Retina (tissue), 1 donor: ENCODE measurements at regions not wholly inside any gene's neighbourhood (a gene's known extent, or its start where the extent isn't known, plus 50 kb on each side); places are given as distances from the start of the nearest gene placed in this dataset.

Experiments
- DNase-seq: peaks from one replicate; pipeline ENCODE4 v3.0.0-alpha.2; 2016

- DNase-seq: no peak
These were observed 377.6 kb downstream of the DNAH5 start for GRCh38 chr5:13566871-13567339.

GRCh38 chr5:13558408-13558807 lies 386.1 kb downstream of the DNAH5 start:
- DNase-seq: no peak

DNA sequence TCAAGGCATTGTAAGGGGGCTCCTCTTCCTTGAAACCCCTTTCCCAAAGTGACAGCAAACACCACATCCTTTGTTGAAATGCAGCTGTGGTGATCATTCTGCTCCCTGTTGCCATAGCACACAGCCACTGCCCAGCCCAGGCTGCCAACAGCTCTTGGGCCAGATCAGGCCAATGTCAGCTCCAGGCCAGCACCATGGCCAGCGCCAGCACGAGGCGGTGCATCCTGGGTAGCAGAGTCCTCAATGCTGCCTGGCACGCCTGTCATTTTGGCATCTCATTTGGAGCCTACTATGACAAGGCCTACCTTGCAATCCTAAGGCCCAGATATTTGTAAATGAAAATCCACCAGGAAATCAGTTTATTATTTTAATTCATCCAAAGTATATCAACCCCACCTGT lies 390.6 kb downstream of the DNAH5 start:
- DNase-seq: no peak

DNA sequence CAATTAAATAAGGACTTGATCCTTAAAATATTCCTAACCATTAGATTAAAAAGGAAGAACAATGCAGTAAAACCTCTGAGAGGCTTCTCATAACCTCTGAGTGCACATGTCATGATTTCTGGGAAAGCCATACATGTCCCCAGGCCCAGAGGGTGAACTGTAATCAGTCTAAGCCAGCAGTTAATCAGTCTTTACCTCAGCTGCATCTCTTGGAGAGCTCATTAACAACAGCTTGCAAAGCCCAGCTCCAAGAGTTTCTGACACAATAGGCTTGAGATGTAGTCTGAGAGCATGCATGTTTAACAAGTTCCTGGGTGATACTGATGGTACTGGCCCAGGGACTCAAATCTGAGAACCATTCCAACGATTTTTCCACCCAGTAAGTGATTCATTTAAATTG lies 392.1 kb downstream of the DNAH5 start:
- no peak for DNase-seq

DNA sequence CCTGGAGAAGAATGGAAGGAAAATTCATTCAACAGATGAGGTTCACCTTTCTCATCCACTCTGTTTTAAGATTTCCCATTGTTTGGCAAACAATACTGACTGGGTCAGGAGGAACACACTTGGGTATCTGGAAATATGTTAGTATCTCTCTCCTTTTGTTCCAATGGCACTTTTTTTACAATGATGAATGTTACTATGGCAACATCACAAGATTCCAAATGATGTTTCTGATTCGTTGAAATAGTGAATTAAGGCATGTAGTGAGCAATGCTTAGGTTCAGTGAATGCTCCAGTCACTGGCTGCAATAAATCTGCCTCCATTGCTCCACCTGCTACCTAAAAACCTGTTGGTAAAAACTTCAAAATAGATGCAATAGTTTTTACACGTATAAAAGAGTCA lies 392.8 kb downstream of the DNAH5 start:
- DNase-seq: no peak

DNA sequence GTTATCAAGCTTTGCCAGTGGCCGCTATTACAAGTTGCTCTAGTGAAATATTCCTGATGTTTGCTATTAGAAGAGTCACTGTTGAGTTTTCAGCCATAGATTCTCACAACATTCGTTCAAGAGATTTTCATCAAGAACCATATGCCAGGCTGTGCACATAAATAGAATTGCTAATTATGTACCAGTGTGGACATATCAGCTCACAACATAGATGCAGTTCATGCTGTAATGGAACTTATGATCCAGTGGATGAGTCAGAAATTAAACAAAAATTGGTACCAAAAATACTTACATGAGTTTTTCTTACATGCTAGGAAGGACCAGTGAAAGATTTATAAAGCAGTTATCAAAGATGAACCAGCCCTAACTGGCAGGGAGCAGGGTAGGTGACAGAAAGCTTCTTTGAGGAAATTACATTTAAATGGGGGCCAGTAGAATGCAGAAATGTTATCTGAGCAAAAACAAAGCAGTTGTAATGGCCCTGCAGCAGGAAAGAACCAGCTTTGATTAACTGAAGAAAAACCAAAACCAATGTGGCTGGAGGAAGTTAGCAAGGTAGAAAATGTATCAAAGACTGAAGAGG lies 404.2 kb downstream of the DNAH5 start:
- DNase-seq: no peak

DNA sequence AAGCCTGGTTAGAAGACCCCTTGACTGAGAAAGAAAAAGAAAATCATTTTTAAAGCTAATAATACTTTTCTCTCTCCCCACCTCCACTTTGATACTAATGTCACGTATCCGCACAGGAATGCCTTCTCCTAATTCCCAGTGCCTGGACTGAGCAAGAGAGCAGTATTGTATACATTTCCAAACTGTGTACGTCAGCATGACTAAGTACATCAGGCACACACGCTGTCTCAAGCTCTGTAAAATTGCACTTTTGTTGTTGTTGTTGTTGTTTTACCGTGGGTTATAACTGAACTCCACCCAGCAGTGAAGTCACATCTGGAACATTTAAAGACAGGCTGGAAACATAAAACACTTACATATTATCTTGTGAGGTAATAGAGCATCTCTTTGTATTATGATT lies 407.6 kb downstream of the DNAH5 start:
- no peak for DNase-seq

DNA sequence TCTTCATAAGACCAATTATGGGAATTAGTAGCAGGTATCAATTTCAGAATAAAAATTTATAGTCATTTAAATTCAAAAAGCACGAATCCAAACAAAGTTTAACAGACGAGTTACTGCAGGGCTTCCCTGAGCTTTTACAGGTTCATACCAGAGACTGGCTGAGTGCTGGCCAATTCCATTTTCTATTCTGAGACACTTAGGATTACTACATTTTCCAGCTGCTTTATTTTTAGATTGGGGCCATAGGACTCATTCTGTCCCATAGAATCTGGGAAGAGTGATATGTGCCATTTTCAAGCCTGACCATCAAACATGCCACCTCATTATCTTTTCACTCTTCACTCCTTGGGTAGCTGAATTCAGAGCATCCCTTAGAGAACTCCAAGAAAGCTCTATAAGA lies 410.7 kb downstream of the DNAH5 start:
- no peak for DNase-seq

DNA sequence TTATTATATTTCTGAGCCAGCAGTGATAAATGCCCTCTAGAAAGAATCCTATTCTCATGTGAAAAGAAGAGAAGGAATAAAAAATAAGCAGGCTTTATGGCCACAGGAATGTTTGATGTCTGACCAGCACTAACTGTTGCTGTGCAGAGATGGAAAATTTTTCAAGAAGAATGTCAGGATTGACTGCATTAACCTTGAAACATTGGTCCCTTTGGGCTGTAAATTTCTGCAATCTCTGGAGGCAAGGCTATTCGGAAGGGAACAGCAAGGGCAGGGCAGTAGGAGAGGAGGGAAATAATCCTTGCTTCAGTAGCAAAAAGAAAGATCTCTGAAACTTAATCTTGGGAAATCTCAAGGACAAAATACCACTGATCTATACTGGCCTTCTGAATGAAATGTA lies 415.2 kb downstream of the DNAH5 start:
- DNase-seq: no peak

DNA sequence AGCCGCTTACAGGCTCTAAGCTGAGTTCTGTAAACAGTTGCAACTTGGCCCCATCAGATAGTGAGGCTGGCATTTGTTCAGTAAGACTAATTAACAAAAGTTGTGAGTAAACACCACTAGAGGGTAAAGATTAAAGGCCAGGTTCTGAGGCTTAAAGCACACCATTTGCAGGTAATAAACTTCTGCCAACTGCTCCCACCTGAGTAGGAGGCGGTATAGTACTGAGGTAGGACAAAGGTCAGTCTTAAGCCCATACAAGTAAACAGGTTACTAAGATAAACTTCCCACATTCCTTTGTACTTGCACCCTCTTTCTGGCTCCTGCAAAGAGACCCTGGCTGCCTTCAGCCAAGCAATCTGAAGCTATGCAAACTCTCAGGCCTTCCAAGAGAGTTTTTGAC lies 419.6 kb downstream of the DNAH5 start:
- DNase-seq: no peak

DNA sequence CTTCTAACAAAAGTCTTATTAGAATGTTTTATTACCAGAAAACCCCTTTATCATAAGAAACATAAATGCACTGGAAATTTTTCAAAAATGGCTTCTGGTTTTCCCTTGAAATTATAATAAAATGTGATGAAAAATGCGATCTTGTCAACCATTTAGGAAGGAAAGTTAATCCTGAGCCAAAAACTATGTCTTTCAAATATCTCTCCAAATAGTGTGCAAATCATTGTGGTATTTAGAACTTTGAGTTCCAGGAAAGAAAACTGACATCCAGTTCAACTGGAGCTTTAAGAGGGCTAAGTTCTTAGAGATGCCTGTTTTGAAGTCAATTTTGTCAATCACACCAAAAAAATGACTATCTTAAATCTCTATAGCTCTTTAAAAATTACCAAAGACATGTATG lies 425.4 kb downstream of the DNAH5 start:
- DNase-seq: no peak

GRCh38 chr5:13516195-13516594 lies 428.3 kb downstream of the DNAH5 start:
- no peak for DNase-seq

DNA sequence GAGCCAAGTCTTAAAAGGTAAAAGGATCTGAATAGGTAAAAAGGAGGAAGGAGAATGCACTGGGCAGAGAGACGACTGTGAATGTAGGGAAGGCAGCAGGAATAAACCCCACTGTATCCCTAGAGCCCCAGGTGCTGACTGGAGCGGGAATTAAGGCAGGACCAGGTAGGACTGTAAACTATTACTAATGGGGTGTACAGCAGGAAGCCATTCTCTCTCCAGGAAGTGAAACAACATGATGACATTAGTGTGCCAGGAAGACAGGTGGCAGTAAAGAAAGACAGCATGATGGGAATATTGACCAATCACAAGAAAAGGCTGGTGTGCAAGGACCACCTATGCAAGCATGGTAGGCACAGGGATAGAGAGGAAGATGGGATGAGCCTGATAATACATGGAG lies 433.0 kb downstream of the DNAH5 start:
- no peak for DNase-seq

- no peak for DNase-seq
These were observed 433.9 kb downstream of the DNAH5 start for GRCh38 chr5:13510616-13511015.

- DNase-seq: no peak
These were observed 435.9 kb downstream of the DNAH5 start for GRCh38 chr5:13508559-13508958.

DNA sequence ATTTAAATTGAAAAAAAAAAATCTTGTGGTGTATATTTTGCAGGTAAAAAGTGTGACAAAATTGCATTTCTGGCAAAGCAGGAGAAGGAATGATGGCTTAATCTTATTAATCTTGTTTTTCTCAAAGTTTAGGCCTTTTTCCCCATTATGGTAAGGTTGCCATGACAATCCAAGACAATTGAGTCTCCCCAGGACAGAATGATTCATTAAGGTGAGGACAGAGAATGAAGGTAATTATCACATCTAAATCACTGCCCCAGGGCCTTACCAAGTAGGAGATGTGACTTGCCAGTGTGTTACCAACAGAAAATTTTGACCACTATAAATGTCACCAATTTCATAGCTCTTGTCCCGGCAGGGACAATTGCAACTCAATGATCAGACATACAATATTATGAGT lies 439.2 kb downstream of the DNAH5 start:
- no peak for DNase-seq

DNA sequence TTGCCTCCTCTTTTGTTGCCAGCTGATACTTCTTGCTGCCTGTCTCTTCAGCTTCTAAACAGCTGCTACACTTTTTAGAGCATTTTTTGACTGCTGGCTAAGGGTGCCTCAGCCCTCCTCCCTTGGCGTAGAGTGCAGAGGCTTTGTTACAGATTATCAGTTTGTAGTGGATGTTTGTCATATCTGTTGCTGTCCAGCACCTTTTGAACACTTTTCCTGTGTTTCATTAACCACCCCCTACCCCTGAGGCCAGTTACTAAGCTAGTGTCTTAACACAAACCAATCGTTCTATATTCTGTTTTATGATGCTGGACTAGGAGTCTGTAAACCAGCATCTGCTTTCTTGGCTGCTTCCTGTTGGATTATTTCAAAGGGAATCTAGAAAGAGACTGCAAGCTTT lies 441.5 kb downstream of the DNAH5 start:
- no peak for DNase-seq

DNA sequence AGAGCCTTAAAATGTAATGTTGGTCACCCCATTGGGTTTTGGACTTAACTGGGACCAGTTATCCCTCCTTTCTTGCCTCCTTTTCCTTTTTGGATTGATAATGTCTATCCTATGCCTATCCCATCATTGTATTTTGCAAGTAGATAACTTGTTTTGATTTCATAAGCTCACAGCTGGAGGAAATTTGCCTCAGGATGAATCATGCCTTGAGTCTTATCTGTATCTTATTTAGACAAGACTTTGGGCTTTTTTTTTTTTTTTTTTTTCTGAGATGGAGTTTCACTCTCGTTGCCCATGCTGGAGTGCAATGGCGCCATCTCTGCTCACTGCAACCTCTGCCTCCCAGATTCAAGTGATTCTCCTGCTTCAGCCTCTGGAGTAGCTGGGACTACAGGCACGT lies 443.3 kb downstream of the DNAH5 start:
- no peak for DNase-seq

DNA sequence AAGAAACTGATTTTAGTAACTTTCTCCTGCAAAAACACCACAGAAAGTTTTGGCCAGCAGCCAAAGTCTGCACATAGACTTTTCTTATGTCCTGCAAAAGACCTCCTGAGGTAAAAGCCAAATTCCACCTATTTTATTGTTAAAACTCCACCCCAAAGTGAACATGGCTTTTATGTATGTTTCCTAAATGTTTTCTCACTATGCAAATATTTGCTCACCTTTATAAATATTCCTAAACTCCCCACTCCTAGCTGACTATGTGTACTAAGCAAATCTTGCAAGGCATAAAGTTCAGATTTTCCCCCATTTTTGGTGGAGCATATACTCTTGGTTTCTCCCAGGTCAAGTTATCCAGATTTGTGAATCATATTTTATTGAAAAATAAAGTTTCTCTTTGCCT lies 446.2 kb downstream of the DNAH5 start:
- no peak for DNase-seq

GRCh38 chr5:13488254-13488931 lies 456.1 kb downstream of the DNAH5 start:
- DNase-seq: no peak

DNA sequence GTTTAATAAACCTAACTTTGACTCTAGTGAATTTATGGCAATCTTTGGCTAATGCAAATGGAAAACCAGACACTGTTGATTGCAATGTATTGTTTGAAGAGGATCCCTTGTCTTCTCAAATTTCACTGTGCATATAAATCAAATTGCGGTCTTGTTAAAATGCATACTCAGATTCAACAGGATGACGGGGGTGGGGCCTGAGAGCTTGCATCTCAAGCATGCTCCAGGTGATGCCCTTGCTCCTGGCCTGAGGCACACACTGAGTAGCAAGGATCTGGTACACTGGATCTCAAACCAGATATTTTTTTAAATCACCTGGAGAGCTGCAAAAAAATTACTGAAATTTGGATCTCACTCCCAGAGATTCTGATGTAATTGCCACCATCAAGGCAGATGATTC lies 463.7 kb downstream of the DNAH5 start:
- no peak for DNase-seq

DNA sequence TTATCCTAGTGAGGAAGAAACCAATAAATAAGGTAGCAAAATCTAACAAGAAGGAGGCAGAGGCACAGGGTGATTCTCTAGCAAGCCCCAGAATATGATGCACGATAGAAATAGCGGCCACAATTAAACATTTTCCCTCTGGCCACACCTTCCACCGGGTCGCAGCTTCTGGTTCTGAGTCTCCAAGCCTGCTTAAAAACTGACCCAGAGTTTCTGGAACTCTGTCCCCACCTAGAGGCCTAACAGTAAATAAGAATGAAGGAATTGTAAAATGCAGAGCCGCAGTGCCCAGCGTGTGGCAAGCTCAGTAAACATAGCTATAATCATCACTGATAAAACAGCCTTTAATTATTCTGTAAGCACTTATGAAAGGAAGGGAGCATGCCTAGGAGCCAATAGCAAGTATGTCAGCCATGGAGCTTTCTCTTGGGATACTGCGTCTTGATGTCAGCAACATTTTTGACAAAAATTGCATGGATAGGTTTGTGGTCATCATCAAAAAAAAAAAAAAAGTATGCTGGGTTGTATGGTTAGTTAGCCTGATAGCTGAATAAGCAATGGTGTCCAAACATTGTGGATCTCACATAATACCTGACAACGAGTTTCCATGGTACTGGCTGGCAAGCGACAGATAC lies 465.5 kb downstream of the DNAH5 start:
- DNase-seq: peak; percentile 61

DNA sequence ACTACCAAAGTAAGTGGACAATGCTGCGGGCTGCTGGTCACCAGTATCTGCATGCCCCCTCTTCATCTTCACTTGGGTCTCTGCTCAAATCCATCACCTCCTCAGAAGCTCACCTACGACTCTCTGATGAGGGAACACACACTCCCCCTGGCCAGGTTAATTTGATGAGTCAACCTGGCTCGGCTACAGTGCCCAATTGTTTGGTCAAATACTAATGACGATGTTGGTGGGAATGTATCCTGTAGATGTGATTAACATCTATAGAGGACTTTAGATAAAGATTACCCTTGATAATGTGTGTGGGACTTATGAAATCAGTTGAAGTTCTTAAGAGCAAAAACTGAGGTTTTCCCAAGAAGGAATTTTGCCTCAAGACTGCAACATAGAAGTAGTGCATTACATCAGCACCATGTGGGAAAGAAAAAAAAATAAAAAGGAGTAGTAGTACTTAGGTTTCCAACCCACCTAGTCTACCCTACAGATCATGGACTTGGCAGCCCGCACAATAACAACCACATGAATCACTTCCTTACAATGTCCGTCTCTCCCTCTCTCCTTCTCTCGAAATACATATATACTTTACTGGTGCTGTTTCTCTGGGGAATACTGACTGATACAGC lies 467.3 kb downstream of the DNAH5 start:
- no peak for DNase-seq

DNA sequence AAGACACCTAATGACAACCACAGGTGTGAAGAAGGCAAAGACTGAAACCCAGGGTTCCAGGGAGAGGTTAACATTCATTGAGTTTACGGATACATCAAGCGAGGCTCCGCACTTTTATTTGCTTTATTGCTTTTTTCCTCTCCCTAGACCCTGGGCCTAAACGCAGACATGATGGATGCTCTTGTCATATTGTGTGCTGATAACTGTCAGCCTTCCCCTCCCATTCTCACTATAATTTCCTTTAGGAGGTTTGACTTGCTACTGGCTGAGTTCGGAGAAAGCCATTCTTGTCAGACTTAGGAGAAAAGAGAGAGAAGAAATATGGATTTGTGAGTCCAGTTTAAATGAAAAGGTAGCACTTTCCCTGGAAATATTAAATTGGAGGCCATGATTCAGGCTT lies 471.6 kb downstream of the DNAH5 start:
- no peak for DNase-seq
